GM12891 (cell line): ENCODE measurements at regions not wholly inside any gene's neighbourhood (a gene's known extent, or its start where the extent isn't known, plus 50 kb on each side); places are given as distances from the start of the nearest gene placed in this dataset.

ENCODE experiments used
- DNase-seq: peaks from one replicate; pipeline ENCODE4 v3.0.0; 2011; ENCODE audit warnings: low spot score; ENCODE audit not compliant: insufficient read length
- FAIRE-seq: peaks from 2 replicates; lab custom pipeline; 2011; peaks lifted over from hg19 to GRCh38; lab: Jason Lieb, UNC
- PAX5 ChIP-seq: IDR thresholded peaks from 2 replicates; pipeline ENCODE4 v1.6.1; 2011; ENCODE audit warnings: low read length, moderate library complexity, mild to moderate bottlenecking; ENCODE audit not compliant: insufficient read depth, severe bottlenecking
- POLR2A ChIP-seq: IDR thresholded peaks from 2 replicates; pipeline ENCODE4 v1.6.1; 2011; ENCODE audit warnings: low read depth, low read length, control low read depth
- POLR2AphosphoS5 ChIP-seq: IDR thresholded peaks from 2 replicates; pipeline ENCODE4 v1.6.1; 2011; ENCODE audit warnings: low read depth, low read length, control low read depth
- POU2F2 ChIP-seq: IDR thresholded peaks from 2 replicates; pipeline ENCODE4 v1.6.1; 2011; ENCODE audit warnings: low read depth, mild to moderate bottlenecking, control low read depth, low read length, moderate library complexity
- SPI1 ChIP-seq: IDR thresholded peaks from 2 replicates; pipeline ENCODE4 v1.6.1; 2011; ENCODE audit warnings: low read depth, low read length, control low read depth
- TAF1 ChIP-seq: IDR thresholded peaks from 2 replicates; pipeline ENCODE4 v1.6.1; 2011; ENCODE audit warnings: low read depth, low read length, control low read depth

GRCh38 chr10:25661632-25662031 lies 272.4 kb upstream of the MYO3A start:
- DNase-seq (no peak), FAIRE-seq (no peak)
- TF ChIP-seq POLR2AphosphoS5 (no peak), POLR2A (no peak), PAX5 (no peak), SPI1 (no peak), POU2F2 (no peak), TAF1 (no peak)

DNA sequence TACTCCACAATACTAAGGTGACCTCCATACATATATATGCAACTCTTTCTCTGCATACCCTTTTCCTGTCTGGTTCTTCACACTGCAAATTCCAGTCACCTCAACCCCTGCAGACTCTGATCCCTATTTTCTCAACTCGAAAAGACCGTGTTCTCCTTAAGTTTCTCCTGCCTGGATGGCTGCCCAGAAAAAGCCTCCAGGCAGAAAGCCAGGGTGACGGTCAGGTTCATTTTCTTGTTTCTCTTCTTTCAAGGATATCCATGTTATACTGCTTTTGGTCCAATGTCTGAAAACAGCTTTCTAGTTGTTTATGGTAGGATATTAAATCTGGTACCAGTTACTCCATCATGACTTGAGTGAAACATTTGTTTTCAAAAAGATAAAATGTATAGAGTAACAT lies 267.8 kb upstream of the MYO3A start:
- DNase-seq = no peak
- TF ChIP-seq PAX5 = no peak
- TF ChIP-seq SPI1 = no peak
- TF ChIP-seq POLR2AphosphoS5 = no peak
- TF ChIP-seq POLR2A = no peak
- no peak for TF ChIP-seq TAF1
- no peak for TF ChIP-seq POU2F2
- no peak for FAIRE-seq

DNA sequence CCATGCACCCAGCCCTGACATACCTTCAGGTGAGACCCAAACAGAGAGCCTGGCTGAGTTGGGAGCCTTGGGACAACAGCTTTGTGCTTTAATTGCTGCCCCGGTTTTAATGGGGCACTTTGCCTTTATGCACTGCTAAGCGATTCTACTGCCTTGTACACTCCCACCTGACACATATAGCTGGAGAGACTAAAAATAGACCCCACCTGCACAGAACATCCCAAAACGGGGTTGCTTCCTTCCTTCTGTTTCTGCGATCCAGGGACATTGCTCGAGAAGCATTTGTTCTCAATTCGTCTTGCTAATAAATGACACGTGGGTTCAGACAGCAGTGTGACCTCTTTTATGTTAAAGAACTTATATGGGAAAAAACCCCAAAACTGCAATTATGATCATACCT lies 258.8 kb upstream of the MYO3A start:
- FAIRE-seq (no peak), DNase-seq (no peak)
- TF ChIP-seq POLR2AphosphoS5 (no peak), SPI1 (no peak)

DNA sequence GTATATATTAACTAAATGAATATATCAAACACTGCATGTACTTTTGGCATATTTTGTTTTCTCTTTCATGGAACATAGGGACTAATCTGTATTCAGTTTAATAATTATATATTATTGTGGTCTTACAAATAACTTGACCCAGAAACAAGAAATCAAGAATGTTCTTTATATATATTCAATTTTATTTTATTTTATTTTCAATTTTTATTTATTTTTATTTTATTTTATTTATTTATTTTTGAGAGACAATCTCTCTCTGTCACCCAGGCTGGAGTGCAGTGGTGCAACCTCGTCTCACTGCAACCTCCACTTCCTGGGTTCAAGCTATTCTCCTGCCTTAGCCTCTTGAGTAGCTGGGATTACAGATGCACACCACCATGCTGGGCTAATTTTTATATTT lies 258.4 kb upstream of the MYO3A start:
- FAIRE-seq (no peak), DNase-seq (no peak)
- TF ChIP-seq POU2F2 (no peak), POLR2AphosphoS5 (no peak), TAF1 (no peak), PAX5 (no peak), POLR2A (no peak), SPI1 (no peak)

- TF ChIP-seq POLR2AphosphoS5 = no peak
- no peak for TF ChIP-seq POU2F2
- no peak for TF ChIP-seq TAF1
- no peak for TF ChIP-seq POLR2A
- no peak for DNase-seq
- FAIRE-seq = no peak
Measured at GRCh38 chr10:25678220-25678619, 255.8 kb upstream of the MYO3A start.

DNA sequence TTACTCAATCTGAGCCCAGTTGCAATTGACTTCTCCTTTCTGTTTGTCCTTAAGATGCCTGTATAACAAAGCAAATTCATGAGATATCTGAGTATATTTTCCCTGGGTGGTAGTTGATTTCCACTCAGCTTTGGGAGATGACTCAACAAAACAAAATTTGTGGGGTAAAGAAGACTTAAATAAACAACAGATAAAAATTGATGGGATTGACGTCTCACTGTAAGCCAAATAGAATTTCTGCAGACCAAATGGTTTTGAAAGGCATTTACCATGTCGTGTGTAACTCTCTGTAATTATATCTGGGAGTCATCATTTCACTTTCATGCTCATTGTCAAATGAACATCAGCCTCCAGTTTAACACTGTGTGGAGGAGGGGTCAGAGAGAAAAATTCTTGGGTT lies 255.4 kb upstream of the MYO3A start:
- no peak for DNase-seq
- no peak for TF ChIP-seq POLR2A
- no peak for TF ChIP-seq POU2F2
- TF ChIP-seq TAF1 = no peak
- TF ChIP-seq PAX5 = no peak
- TF ChIP-seq POLR2AphosphoS5 = no peak
- no peak for TF ChIP-seq SPI1
- no peak for FAIRE-seq

DNA sequence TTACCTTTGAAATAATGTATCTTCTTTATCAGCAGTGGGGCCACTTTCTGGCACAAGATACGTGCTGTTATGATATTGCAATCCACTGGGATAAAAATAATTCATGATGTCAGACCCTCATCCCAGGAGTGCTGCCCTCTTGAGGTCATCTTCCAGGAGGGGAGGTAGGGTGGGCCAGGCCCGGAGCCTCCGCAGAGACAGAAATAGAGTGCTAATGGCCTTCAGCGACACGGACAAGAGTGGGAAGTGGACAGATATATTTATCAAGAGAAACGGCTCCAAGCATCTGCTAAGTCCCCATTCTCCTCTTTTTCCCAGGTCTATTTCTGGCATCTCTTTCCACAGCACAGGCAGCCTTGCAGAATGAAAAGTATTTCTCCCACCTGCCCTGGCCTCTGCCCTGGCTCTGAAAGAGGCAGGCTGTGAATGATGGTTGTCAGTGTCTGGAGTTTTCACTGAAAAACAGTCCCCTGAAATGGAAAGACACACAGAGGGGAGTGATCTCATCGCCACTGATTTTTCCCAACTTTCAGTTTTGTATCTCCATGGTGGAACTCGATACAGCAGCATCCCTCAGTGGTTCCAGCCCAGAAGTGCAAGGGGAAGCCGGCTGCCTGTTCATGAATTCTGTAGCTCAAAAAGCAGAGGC lies 251.7 kb upstream of the MYO3A start:
- no peak for DNase-seq
- FAIRE-seq = no peak
- TF ChIP-seq POLR2AphosphoS5 = no peak
- no peak for TF ChIP-seq POLR2A
- no peak for TF ChIP-seq PAX5
- no peak for TF ChIP-seq TAF1
- no peak for TF ChIP-seq POU2F2
- TF ChIP-seq SPI1 = no peak

DNA sequence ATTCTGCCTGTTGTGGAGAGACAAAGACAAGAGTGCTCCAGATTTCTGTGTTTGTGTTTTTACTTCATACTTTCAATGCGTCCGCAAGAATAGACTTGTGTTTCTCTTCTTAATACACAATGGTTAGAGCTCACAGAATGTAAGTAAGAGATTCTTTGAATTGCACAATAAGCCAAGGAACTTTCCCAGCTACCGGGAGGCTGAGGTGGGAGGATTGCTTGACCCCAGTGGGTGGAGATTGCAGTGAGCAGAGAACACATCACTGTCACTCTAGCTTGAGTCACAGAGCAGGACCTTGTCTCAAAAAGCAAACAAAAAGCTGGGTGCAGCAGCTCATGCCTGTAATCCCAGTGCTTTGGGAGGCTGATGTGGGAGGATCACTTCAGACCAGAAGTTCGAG lies 250.7 kb upstream of the MYO3A start:
- no peak for DNase-seq
- TF ChIP-seq POLR2A = no peak
- TF ChIP-seq POU2F2 = no peak
- no peak for TF ChIP-seq TAF1
- TF ChIP-seq POLR2AphosphoS5 = no peak
- TF ChIP-seq SPI1 = no peak
- TF ChIP-seq PAX5 = no peak
- no peak for FAIRE-seq

DNA sequence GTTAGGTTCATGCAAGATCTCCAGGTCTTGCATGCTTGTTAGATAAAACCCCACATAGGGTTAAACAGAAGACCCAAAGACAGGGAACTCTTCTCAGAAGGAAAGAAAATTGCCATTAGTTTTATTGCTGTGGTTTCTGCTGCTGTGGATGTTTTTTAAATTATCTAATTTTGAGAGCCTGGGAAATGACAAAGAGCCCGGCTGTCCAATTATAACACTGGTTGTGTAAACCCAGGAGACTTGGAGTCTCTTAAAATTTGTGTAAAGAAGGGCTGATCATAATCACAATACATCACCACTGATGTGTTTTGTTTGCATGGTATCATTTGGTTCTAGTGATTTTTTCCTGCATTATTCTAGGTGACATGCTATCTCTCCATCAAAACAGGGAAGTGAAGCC lies 246.5 kb upstream of the MYO3A start:
- no peak for FAIRE-seq
- DNase-seq = no peak
- TF ChIP-seq TAF1 (no peak), PAX5 (no peak), SPI1 (no peak)

GRCh38 chr10:25689346-25690100 lies 244.5 kb upstream of the MYO3A start:
- FAIRE-seq (no peak), DNase-seq (no peak)
- TF ChIP-seq TAF1 (no peak), SPI1 (no peak), POLR2A (no peak), POU2F2 (no peak), POLR2AphosphoS5 (no peak), PAX5 (no peak)
